Keratinocyte (primary cell): ENCODE measurements at regions not wholly inside any gene's neighbourhood (a gene's known extent, or its start where the extent isn't known, plus 50 kb on each side); places are given as distances from the start of the nearest gene placed in this dataset.

Experiments used
- EZH2 ChIP-seq: IDR thresholded peaks from one replicate; pipeline ENCODE4 v1.6.1; 2012; ENCODE audit warnings: inconsistent platforms, mild to moderate bottlenecking, low read length, moderate library complexity
- TF ChIP-seq, protein P1 (sequence below), 3 experiments: IDR thresholded peaks in 1 of 3; conservative IDR thresholded peaks in 1 of 3; optimal IDR thresholded peaks in 1 of 3; 2 replicates in 2 of 3; 3 replicates in 1 of 3; pipeline versions ENCODE3 to v1.5.1; 2011; ENCODE audit warnings: low read length in 3 of 3, mild to moderate bottlenecking in 3 of 3, moderate library complexity in 2 of 3, control low read depth in 1 of 3, inconsistent platforms in 1 of 3; ENCODE audit not compliant: insufficient read depth in 2 of 3; ENCODE audit errors: extremely low read depth in 1 of 3

GRCh38 chr12:13375583-13376345, 179.2 kb downstream of the EMP1 start:
- TF ChIP-seq, protein P1, sequence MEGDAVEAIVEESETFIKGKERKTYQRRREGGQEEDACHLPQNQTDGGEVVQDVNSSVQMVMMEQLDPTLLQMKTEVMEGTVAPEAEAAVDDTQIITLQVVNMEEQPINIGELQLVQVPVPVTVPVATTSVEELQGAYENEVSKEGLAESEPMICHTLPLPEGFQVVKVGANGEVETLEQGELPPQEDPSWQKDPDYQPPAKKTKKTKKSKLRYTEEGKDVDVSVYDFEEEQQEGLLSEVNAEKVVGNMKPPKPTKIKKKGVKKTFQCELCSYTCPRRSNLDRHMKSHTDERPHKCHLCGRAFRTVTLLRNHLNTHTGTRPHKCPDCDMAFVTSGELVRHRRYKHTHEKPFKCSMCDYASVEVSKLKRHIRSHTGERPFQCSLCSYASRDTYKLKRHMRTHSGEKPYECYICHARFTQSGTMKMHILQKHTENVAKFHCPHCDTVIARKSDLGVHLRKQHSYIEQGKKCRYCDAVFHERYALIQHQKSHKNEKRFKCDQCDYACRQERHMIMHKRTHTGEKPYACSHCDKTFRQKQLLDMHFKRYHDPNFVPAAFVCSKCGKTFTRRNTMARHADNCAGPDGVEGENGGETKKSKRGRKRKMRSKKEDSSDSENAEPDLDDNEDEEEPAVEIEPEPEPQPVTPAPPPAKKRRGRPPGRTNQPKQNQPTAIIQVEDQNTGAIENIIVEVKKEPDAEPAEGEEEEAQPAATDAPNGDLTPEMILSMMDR (optimal IDR thresholded peaks at IDR 0.05 in 1 of 3, IDR thresholded peaks at IDR 0.05 in 1 of 3, conservative IDR thresholded peaks at IDR 0.05 in 1 of 3; ENCODE audit: extremely low read depth in 1 of 3, insufficient read depth in 2 of 3, low read length in 3 of 3) = no peak
- no peak for TF ChIP-seq EZH2
